ENCODE measurements at regions not wholly inside any gene's neighbourhood (a gene's known extent, or its start where the extent isn't known, plus 50 kb on each side); places are given as distances from the start of the nearest gene placed in this dataset.

DNA sequence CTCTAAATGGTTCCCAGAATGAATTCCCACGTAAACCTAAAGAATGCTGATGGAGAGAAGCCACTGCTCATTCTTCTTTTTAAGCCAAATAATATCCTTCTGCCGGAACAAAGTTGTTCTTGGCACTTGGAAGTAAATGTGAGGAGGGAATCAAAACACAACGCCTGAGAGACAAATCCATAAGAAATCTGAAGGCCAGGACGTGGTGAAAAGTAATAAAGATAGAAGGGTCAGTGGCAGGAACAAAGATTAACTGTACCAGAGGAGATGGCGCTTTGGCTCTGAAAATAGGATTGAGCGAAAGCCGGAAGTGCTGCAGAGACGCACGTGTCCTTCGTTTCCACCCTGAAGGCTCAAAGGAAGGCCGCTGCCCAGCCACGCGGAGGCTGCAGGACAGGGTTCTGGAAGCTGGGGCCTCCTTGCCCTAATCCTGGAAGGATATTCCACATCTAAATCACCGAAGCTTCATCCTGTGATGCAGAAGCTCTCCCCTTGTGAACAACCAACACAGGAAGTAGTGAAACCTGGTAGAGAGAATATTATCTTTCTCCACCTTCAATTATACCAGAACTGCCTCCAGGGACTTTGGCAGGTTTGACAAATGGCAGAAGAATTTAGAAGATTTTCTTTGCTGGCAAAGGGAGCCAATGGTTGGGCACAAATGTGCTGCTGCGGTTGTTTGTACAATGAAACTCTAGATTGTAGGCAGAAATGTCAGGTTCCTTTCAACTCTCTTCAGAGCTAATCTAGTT is 214.6 kb upstream of the SERP2 start:
- TF ChIP-seq ZFX (IDR thresholded peaks at IDR 0.05; ENCODE audit: borderline replicate concordance) (no peak), CTCF (IDR thresholded peaks at IDR 0.05) (no peak)
- H3K27ac ChIP-seq = no peak overlapping the region

GRCh38 chr13:44159633-44160279 is 213.9 kb upstream of the SERP2 start:
- no peak overlapping the region for H3K27ac ChIP-seq
- TF ChIP-seq ZFX (IDR thresholded peaks at IDR 0.05; ENCODE audit: borderline replicate concordance) = no peak
- no peak for TF ChIP-seq CTCF (IDR thresholded peaks at IDR 0.05)

GRCh38 chr13:44160591-44161191 is 212.9 kb upstream of the SERP2 start:
- H3K27ac ChIP-seq = no peak overlapping the region
- TF ChIP-seq ZFX (IDR thresholded peaks at IDR 0.05; ENCODE audit: borderline replicate concordance) = no peak
- no peak for TF ChIP-seq CTCF (IDR thresholded peaks at IDR 0.05)

GRCh38 chr13:44163108-44163507 is 210.5 kb upstream of the SERP2 start:
- TF ChIP-seq ZFX (IDR thresholded peaks at IDR 0.05; ENCODE audit: borderline replicate concordance) = no peak
- TF ChIP-seq CTCF (IDR thresholded peaks at IDR 0.05) = no peak

DNA sequence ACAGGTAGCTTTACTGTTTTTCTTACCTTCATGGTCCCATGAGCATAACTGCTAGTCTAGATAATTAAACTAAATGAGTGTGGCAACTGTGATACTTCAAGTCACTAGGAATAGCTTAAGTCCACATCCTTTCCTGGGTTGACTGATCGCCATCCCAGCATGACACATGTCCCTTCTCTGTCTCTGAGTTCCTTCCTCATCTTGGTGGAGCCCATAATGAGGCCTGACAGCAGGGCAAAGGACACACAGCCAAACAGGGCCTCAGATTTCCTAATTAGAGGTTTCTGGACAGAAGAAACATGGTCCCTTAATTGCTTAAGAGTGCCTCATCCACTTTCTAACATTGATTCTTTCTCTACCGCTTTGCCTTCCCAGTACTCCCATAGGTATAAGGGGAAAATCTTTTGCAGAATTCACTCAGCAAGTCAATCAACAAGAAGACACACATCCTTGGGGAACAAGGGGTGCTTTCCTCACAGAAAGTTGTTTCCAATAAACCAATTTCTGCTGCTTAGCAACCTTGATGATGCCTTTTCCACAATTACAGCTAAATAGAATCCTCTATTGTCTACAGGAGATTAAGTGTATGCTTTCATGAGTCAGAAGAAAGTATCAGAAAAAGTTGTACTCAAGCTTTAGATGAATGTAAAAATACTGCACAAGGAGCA is 208.3 kb upstream of the SERP2 start:
- TF ChIP-seq ZFX (IDR thresholded peaks at IDR 0.05; ENCODE audit: borderline replicate concordance) (no peak), CTCF (IDR thresholded peaks at IDR 0.05) (no peak)
- H3K27ac ChIP-seq = no peak overlapping the region

More at GRCh38 chr13:44163108-44163507, 210.5 kb upstream of the SERP2 start:
- H3K27ac ChIP-seq = no peak overlapping the region

GRCh38 chr13:44165889-44166496 is 207.6 kb upstream of the SERP2 start:
- TF ChIP-seq ZFX (IDR thresholded peaks at IDR 0.05; ENCODE audit: borderline replicate concordance) (no peak), CTCF (IDR thresholded peaks at IDR 0.05) (no peak)
- no peak overlapping the region for H3K27ac ChIP-seq

Measured in 22Rv1 (cell line).